ENCODE measurements at regions not wholly inside any gene's neighbourhood (a gene's known extent, or its start where the extent isn't known, plus 50 kb on each side); places are given as distances from the start of the nearest gene placed in this dataset.
A peak's percentile ranks its signal among the peaks of the same experiment; 100 is the strongest.

- no peak for DNase-seq
- no peak overlapping the region for H3K56ac ChIP-seq (ENCODE audit: insufficient read length, low read depth, low read length)
- H3K79me2 ChIP-seq (ENCODE audit: insufficient read depth, low read length) = no peaks in the 10 kb centered on the region
- H2BK15ac ChIP-seq (ENCODE audit: low read depth, low read length) = no peak overlapping the region
- no peak overlapping the region for H2BK20ac ChIP-seq (ENCODE audit: low read depth, low read length, poor library complexity, severe bottlenecking)
- no peak overlapping the region for H2AFZ ChIP-seq (ENCODE audit: low read length)
- no peak overlapping the region for H3K4ac ChIP-seq (ENCODE audit: low read depth, low read length)
- Mint-ChIP-seq H3K9me3 (no peaks in the 10 kb centered on the region), H3K4me3 (no peak overlapping the region), H3K36me3 (ENCODE audit: insufficient read depth in 1 of 3, low read depth in 3 of 3) (no peaks in the 10 kb centered on the region), H3K27ac (no peak overlapping the region), H3K4me1 (no peaks in the 10 kb centered on the region), H3K27me3 (ENCODE audit: low read depth) (no peaks in the 10 kb centered on the region)
- no peaks in the 10 kb centered on the region for H3K9me3 ChIP-seq (ENCODE audit: control insufficient read depth, low read depth, low read length)
- H2BK5ac ChIP-seq (ENCODE audit: insufficient read length, low read length) = no peak overlapping the region
- H2AK5ac ChIP-seq (ENCODE audit: insufficient read length, low read length) = no peak overlapping the region
- no peaks in the 10 kb centered on the region for H3K4me1 ChIP-seq (ENCODE audit: insufficient read depth, low read length)
- H3K9ac ChIP-seq (ENCODE audit: extremely low read depth, insufficient read length, low read length) = no peak overlapping the region
- H4K8ac ChIP-seq (replicated peaks; ENCODE audit: insufficient read length, low read depth, low read length) = no peak overlapping the region
- H3K27ac ChIP-seq (ENCODE audit: insufficient read length, low read depth, low read length) = no peak overlapping the region
- no peak overlapping the region for H3K14ac ChIP-seq (ENCODE audit: insufficient read depth, low read length)
- no peaks in the 10 kb centered on the region for H4K20me1 ChIP-seq (ENCODE audit: control insufficient read depth, insufficient read depth, insufficient read length)
- H3K18ac ChIP-seq (ENCODE audit: insufficient read length, low read depth, low read length) = no peak overlapping the region
- TF ChIP-seq, protein P1, sequence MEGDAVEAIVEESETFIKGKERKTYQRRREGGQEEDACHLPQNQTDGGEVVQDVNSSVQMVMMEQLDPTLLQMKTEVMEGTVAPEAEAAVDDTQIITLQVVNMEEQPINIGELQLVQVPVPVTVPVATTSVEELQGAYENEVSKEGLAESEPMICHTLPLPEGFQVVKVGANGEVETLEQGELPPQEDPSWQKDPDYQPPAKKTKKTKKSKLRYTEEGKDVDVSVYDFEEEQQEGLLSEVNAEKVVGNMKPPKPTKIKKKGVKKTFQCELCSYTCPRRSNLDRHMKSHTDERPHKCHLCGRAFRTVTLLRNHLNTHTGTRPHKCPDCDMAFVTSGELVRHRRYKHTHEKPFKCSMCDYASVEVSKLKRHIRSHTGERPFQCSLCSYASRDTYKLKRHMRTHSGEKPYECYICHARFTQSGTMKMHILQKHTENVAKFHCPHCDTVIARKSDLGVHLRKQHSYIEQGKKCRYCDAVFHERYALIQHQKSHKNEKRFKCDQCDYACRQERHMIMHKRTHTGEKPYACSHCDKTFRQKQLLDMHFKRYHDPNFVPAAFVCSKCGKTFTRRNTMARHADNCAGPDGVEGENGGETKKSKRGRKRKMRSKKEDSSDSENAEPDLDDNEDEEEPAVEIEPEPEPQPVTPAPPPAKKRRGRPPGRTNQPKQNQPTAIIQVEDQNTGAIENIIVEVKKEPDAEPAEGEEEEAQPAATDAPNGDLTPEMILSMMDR (conservative IDR thresholded peaks at IDR 0.05) = peak; percentile 40; the same call in 2 of the 3 replicates
- H3K23ac ChIP-seq (ENCODE audit: insufficient read length, low read depth, low read length) = no peak overlapping the region
- no peak overlapping the region for H4K5ac ChIP-seq (ENCODE audit: insufficient read length, low read depth, low read length)
- H3K4me2 ChIP-seq (ENCODE audit: insufficient read depth, insufficient read length, low read length) = no peak overlapping the region
- H2BK12ac ChIP-seq (ENCODE audit: insufficient read length, low read depth, low read length) = no peak overlapping the region
- WGBS (ENCODE audit: extremely low coverage, insufficient read length, low lambda C conversion rate) = no CpG with 5 or more reads among the region's 3 CpGs
- no peak overlapping the region for H2BK120ac ChIP-seq (ENCODE audit: low read depth, low read length, poor library complexity, severe bottlenecking)
- H3T11ph ChIP-seq (ENCODE audit: low read length) = no peak overlapping the region
- H4K91ac ChIP-seq (ENCODE audit: insufficient read length, low read depth, low read length) = no peak overlapping the region
- H3K27me3 ChIP-seq (ENCODE audit: insufficient read depth, low read length) = no peaks in the 10 kb centered on the region
- no peaks in the 10 kb centered on the region for H3K79me1 ChIP-seq (ENCODE audit: insufficient read depth, low read depth, low read length, poor library complexity, severe bottlenecking)
- H3K23me2 ChIP-seq (ENCODE audit: insufficient read length, low read depth, low read length, poor library complexity, severe bottlenecking) = no peaks in the 10 kb centered on the region
Observed at GRCh38 chr2:78431241-78431640, 594.3 kb upstream of the REG3G start.

Measured in H9 (cell line).